Activated naive CD4-positive, alpha-beta T cell (primary cell): ENCODE measurements at regions not wholly inside any gene's neighbourhood (a gene's known extent, or its start where the extent isn't known, plus 50 kb on each side); places are given as distances from the start of the nearest gene placed in this dataset.

Experiments
- DNase-seq, 4 experiments: peaks; one replicate each; lab custom pipeline; 2025; lab: John Stamatoyannopoulos, UW

GRCh38 chr10:2728087-2728486, 339.3 kb upstream of the PFKP start:
- no peak for DNase-seq

DNA sequence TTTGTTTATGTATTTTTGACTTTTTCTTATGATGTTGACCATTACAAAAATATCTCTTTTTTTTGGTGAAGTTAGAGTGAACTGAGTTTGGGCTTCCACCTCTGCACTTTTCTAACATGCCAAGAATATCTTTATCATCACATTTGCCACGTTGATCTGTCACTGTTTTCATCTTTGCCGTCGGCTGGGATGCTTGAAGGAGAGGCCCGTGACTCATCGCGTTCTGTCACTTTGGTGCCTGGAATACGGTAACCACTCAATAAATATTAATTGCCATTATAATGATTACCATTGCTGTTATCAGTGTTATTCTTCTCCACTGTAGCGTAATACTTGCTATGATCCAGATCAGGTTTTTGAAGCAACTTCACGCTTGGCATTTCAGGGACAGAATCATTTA, 350.8 kb upstream of the PFKP start:
- no peak for DNase-seq

DNA sequence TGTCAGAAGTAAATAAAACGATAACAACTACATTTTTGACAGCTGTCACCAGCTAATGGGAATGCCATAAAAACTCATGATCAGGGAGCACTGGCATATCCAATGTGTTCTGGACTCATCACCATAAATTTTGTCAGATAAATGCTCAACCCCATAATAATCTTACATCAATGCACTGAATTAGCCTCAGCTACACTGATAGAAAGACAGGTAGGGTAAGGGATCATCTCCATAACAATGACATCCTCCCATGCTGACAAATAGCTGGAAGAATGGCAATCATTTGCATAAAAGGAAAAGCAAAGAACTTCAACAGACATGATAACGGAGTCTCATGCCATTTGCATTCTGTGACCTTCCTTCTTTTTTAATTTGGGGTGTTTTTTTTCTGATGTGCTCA, 352.8 kb upstream of the PFKP start:
- no peak for DNase-seq

DNA sequence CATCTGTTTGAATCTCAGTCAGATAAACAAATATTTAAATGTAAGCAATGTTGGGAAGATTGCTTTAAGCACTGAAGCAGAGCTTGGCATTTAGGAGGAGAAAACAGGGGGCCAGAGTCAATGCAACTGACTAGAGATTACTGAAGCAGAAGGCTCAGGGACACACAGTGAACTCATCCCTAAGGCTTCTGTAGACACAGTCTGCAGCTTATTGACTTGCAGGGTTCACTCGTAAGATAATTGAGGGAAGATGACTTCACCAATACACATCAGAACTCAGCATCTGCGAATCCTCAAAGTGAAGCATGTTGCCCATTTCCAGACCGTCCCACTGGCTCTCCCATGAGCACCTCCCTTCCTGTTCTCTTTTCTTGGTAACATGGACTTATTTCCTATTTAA, 363.4 kb upstream of the PFKP start:
- DNase-seq = no peak

DNA sequence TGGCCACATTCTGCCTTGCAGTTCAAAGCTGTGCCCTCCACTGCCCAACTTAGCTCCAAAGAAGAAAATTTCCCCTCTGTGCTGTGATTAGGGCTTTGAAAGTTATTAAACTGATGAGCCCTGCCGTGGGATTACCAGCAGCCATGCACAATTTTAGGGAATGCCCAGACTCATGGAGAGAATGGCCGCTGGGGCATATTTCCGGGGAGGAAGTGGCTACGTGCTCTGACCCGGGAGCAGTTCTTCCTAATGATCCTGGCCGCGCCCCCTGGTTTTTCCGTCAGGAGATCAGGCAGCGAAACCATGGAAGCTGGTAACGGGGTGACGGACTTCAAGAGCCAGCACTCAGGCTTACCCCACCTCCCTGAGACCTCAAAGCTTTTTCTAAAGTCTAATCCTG, 365.5 kb upstream of the PFKP start:
- no peak for DNase-seq

DNA sequence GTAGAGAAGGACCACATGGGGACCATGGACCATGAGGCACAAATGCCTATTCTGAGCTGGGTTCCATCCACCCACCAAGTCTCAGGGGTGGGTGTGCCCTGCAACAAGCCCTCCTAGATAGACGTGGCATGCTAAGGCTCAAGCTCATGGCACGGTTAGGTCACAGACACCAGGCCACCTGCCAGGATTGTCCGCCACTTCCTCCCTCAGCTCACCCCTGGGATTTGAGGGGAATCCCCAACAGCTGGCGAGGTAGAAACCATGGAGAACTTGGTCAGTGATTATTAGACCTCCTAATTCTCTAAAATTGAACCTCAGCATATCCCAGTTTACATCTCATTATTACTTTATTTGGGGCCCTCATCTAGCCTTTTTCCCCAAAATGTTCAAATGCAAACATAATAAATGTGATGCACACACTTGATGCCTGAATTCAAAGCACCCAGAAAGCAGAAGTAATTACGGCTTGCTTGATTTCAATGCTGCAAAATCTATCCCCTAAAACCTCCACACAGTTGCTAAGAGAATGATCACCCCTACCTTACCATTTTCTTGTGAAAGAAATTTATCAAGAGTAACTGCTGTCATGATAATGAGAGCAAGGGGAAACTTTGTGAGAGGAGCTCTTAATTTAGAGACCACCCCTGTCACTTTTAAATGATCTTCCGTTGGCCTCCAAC, 366.6 kb upstream of the PFKP start:
- DNase-seq = no peak

DNA sequence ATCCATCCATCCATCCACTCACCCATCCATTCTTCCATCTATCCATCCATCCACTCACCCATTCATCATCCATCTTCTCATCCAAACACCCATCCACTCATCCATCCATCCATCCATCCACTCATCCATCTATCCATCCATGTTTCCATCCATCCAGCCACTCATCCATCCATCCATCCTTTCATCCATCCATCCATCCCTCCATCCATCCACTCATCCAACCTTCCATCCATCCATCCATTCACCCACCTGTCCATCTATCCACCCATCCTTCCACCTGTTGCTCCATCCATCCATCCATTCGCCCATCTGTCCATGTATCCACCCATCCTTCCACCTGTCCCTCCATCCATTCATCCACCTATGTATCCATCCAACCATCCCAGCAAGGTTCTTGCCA, 378.4 kb upstream of the PFKP start:
- no peak for DNase-seq

DNA sequence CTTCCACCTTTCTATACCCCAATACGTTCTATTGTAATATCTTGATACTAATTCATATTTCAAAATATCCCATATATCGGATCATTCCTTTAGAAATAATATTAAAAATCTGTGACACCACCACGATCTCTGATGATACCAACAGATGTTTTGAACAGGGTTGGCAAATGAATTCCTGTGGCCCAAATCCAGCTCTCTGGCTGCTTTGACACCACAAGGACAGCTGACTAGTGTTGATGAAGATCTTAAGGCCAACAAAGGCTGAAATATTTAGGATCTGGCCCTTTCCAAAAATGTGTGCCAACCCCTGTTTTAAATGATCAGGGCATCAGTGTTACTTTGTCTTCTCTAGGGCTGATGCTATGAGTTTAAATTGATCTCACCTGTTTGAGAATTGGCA, 380.7 kb upstream of the PFKP start:
- DNase-seq = no peak

DNA sequence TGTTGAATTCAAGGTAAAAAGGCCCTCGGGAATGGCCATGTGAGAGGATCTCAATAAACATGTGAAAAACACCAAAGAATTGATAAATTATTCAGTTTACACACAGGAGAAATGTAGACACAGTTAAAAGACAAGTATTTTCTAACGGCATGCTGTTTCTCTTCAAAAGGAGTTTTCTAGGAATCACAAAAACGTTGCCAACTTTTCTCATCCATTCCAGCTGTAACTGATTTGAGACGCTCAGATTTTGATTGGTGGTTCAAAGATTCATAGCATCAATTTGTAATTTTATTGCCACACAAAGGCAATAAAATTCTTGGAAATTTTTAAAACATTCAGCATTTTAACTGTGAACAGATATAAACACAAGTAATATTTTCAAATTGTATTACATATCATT, 384.9 kb upstream of the PFKP start:
- no peak for DNase-seq

DNA sequence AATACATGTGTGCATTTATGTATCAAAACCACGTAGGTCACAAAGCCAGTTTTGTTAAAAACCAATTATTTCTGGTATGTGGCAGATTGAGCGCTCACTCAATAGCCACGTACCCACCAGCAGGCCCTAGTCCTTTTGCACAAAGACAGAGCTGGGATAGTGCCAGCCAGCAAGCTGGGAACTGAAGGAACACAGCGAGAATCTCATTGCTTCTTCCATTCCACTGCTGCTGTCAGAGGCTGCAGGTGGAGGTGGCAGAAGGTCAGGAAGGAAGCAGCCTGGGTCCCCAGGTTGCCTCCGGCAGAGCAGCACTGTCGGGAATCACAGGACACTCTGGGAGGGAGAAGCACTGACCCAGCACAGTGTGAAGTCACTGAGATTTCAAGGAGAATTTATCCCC, 385.5 kb upstream of the PFKP start:
- DNase-seq = no peak

DNA sequence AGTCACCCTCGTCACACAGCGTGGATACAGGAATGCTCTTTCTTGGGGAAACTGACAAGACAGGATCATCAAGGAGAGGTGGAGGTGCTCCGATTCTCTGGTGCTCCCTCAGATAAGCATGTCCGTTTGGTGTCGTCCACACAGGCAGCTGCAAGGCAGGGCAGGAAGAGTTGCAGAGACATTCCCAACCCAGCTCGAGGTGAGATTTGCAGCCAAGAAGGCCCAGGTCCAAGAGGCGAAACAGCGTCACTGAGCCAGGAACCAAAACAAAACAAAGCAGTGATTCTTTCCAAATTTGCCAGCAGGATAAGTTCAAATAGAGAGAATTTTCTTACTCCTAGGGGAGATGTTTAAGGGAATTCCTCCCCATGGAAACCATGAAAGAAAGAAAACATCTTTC, 386.5 kb upstream of the PFKP start:
- no peak for DNase-seq

GRCh38 chr10:2679646-2680045, 387.7 kb upstream of the PFKP start:
- DNase-seq = no peak

DNA sequence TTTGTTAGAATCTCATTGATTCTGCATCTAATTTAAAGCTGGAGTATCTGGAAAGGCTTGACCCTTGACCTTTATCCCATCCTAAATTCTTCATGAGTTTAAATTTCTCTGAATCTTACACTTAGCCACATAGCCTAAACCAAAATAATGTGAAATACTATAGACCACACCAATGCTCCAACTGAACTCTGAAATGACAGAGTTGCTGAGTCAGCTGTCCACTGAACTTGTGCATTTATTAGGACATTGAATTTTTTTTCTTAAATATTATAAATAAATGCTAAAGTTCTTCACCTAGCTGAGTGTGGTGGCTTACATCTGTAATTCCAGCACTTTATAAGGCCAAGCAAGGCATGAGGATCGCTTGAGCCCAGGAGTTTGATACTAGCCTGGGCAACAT, 390.9 kb upstream of the PFKP start:
- DNase-seq = no peak

- DNase-seq = no peak
These were observed 392.9 kb upstream of the PFKP start for GRCh38 chr10:2674451-2674850.

DNA sequence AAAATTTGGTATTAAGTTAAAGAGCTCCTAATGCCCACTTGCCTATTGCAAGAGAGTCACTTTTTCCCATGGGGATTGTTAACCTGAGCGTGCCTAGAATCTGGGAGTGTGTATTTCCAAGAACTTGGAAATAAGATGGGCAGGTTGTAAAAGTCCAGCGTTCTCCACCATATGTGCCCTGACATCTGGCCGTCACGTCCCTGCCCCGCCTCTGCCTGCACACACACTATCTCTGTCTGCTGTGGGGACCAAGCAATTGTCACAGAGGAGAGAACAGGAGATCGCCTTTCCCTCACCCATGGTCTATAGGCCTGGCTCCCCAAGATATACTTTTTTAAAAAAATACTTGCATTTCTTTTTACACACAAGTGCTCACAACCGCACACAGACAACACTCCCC, 396.5 kb upstream of the PFKP start:
- no peak for DNase-seq

- DNase-seq = no peak
These were observed 401.6 kb upstream of the PFKP start for GRCh38 chr10:2665772-2666171.

DNA sequence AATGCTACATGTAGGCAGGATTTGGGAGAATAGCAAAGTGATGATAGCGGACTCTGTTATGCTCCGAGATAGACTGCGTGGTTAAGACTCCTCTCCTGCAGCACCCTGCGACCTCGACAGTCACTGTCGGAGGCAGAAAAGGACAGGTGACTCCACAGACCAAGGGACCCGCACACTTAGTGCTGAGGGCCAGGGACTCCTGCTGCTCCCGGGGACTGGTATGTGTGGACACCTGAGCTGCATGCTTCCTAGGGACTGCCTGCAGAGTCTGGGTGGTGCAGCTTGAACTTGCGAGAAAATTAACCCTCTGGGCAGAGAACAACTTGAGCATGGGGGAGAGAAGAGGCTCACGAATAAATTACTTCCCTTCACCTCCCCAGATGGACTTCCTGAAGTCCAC, 407.1 kb upstream of the PFKP start:
- no peak for DNase-seq

GRCh38 chr10:2659660-2660209, 407.6 kb upstream of the PFKP start:
- DNase-seq = no peak

GRCh38 chr10:2658780-2659179, 408.6 kb upstream of the PFKP start:
- DNase-seq = no peak

DNA sequence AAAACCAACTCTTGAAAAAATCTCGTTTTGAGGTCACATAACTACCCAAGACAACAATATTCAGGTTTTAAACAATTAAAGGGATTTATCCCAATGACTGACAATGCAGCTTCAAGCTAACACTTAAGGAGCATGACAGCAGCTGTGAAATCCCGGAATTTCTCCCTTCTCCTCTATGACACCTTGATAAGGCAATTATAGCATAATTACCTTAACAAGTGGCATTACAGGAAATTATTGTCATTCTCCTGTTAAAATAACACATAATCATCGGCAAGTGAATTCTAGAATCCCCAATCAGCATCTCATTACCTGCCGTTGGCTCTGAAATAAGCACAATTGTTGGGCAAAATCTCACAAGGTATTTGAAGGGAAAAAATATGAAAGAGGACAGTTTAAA, 417.0 kb upstream of the PFKP start:
- DNase-seq = no peak

- no peak for DNase-seq
These were observed 426.3 kb upstream of the PFKP start for GRCh38 chr10:2641028-2641427.

GRCh38 chr10:2633630-2634029, 433.7 kb upstream of the PFKP start:
- DNase-seq = no peak

GRCh38 chr10:2631557-2632205, 435.7 kb upstream of the PFKP start:
- DNase-seq = no peak

DNA sequence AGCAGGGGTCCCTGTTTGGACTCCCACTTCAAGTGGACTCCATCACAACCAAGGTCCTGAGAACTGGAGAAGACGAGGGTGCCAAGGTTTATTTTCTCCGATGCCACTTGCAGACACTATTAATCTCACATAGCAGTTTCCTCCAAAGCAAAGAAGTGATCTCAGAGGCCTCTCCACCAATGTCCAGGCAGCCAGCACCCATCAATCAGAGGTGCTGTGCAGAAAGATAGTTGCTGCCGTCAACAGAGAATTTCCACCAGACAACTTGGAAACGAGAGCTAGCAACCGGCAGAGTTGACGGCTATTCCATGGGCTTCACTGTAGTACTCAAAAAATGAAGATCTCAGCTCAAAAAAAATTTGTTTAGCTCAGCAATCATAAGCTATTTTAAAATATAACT, 438.6 kb upstream of the PFKP start:
- DNase-seq = no peak
